Large intestine (tissue), 3 donors: ENCODE measurements at regions not wholly inside any gene's neighbourhood (a gene's known extent, or its start where the extent isn't known, plus 50 kb on each side); places are given as distances from the start of the nearest gene placed in this dataset.
"Not testable (repeated sequence)": the region's sequence is repeated elsewhere in the genome, so short reads cannot be mapped to it uniquely, and the experiment has no call there.

Experiments
- DNase-seq, 2 donors: peaks; one replicate each; pipeline versions ENCODE4 v3.0.0 to v3.0.0-alpha.2; 2013
- H3K27ac ChIP-seq: one replicate; pipeline ENCODE4 v1.5.1; 2013; ENCODE audit warnings: low read length
- H3K27me3 ChIP-seq: 2 replicates; pipeline ENCODE4 v1.6.1; 2013; ENCODE audit warnings: low read length; ENCODE audit not compliant: control insufficient read depth, insufficient read depth
- H3K36me3 ChIP-seq: 2 replicates; pipeline ENCODE4 v1.6.1; 2013; ENCODE audit warnings: low read length; ENCODE audit not compliant: control insufficient read depth, insufficient read depth
- H3K4me1 ChIP-seq: one replicate; pipeline ENCODE4 v1.6.1; 2013; ENCODE audit warnings: low read length; ENCODE audit not compliant: control insufficient read depth, insufficient read depth
- H3K4me3 ChIP-seq: one replicate; pipeline ENCODE4 v1.5.1; 2013; ENCODE audit warnings: low read length
- H3K9me3 ChIP-seq: one replicate; pipeline ENCODE4 v1.6.1; 2013; ENCODE audit warnings: mild to moderate bottlenecking, low read depth, low read length, moderate library complexity; ENCODE audit not compliant: control insufficient read depth
- WGBS: methylation state at CpG from one replicate; pipeline ENCODE4 v1.1.5; 2013; ENCODE audit warnings: low lambda C conversion rate; ENCODE audit not compliant: insufficient coverage; 5-methylcytosine and 5-hydroxymethylcytosine counted together

DNA sequence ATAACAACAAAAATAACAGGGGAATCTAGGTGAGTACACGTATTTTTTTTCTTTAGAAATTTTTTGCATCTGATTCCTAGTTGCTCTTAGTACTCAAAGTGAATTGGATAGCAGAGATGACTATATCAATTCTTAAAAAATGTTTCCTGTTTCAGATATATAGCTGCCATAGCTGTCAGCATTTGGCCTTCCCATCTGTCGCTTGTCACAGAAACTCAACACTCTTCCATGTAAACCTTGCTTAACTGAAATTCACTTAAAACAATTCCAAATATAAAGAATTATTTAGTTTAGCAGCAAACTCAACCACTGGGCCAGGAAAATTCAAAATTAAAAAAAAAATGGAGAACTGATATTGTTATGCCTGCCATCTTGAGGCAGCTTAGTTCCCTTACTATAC lies 807.5 kb downstream of the IGSF11 start:
- Histone ChIP-seq H3K36me3 (no peaks in the 10 kb centered on the region), H3K27me3 (no peaks in the 10 kb centered on the region), H3K4me1 (no peaks in the 10 kb centered on the region), H3K9me3 (no peaks in the 10 kb centered on the region), H3K4me3 (no peak overlapping the region), H3K27ac (no peak overlapping the region)
- WGBS, result no CpG with 5 or more reads among the region's 2 CpGs
- no peak for DNase-seq

GRCh38 chr3:118228151-118228550 lies 806.5 kb downstream of the IGSF11 start:
- Histone ChIP-seq H3K27ac (no peak overlapping the region), H3K36me3 (no peaks in the 10 kb centered on the region), H3K4me1 (no peaks in the 10 kb centered on the region), H3K27me3 (no peaks in the 10 kb centered on the region), H3K4me3 (no peak overlapping the region), H3K9me3 (no peaks in the 10 kb centered on the region)
- no peak for DNase-seq
- no CpG with 5 or more reads among the region's 1 CpG for WGBS

DNA sequence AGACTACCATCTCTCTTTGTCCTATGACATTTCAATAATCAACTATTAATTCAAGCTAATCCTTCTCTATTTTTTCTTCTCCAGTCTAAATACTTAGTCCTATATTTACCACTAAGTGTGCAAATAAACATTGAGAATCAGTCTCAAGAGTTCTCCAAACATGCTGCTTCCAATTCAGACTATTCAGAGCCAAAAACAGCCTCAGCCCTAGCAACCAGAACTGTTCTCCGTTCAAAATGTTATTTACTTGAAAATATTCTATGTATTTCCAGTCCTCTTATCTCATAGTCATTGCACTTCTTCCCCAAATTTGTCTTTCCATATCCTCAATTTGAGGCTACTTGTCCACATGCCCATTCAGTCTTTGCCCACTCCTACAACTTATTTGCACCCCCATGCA lies 805.5 kb downstream of the IGSF11 start:
- DNase-seq, result no peak
- H3K4me1 ChIP-seq, result no peaks in the 10 kb centered on the region
- 86% methylated on average over 1 of the region's 1 CpG for WGBS
- H3K27me3 ChIP-seq, result no peaks in the 10 kb centered on the region
- no peak overlapping the region for H3K27ac ChIP-seq
- no peaks in the 10 kb centered on the region for H3K36me3 ChIP-seq
- H3K4me3 ChIP-seq, result no peak overlapping the region
- H3K9me3 ChIP-seq, result no peaks in the 10 kb centered on the region

- no peak for DNase-seq
- Histone ChIP-seq H3K27ac (no peak overlapping the region), H3K9me3 (no peaks in the 10 kb centered on the region), H3K27me3 (no peaks in the 10 kb centered on the region), H3K36me3 (no peaks in the 10 kb centered on the region), H3K4me3 (no peak overlapping the region), H3K4me1 (no peaks in the 10 kb centered on the region)
- no CpG with 5 or more reads among the region's 2 CpGs for WGBS
Measured at GRCh38 chr3:118231578-118231977, 803.1 kb downstream of the IGSF11 start.

DNA sequence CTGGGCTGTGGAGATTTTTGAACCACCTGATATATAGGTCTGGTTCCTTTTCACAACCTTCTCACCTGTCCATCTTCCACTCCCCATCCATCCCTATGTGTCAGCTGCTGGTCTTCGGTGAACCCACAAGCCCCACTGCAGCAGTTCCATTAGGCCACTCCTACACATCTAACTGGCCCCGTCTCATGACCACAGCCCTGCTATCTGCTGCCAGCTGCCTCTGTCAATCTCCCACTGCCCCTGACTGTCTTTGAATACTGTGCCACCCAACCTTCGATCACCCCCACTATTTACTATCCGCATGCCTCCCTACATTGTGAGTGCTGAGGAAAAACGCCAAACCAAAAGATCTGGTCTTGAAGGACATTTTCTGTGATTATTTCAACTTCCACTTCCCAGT lies 795.4 kb downstream of the IGSF11 start:
- 92% methylated on average over 2 of the region's 5 CpGs for WGBS
- Histone ChIP-seq H3K9me3 (no peaks in the 10 kb centered on the region), H3K36me3 (no peaks in the 10 kb centered on the region), H3K27ac (no peak overlapping the region), H3K4me3 (no peak overlapping the region), H3K4me1 (no peaks in the 10 kb centered on the region), H3K27me3 (no peaks in the 10 kb centered on the region)
- no peak for DNase-seq

GRCh38 chr3:118244761-118245160 lies 789.9 kb downstream of the IGSF11 start:
- Histone ChIP-seq H3K9me3 (no peaks in the 10 kb centered on the region), H3K27me3 (no peaks in the 10 kb centered on the region), H3K4me3 (no peak overlapping the region), H3K4me1 (no peaks in the 10 kb centered on the region), H3K36me3 (no peaks in the 10 kb centered on the region), H3K27ac (no peak overlapping the region)
- DNase-seq, result no peak
- 100% methylated on average over 1 of the region's 3 CpGs for WGBS

GRCh38 chr3:118245312-118245711 lies 789.3 kb downstream of the IGSF11 start:
- Histone ChIP-seq H3K27ac (no peak overlapping the region), H3K4me3 (no peak overlapping the region), H3K36me3 (no peaks in the 10 kb centered on the region), H3K9me3 (no peaks in the 10 kb centered on the region), H3K27me3 (no peaks in the 10 kb centered on the region), H3K4me1 (no peaks in the 10 kb centered on the region)
- DNase-seq, result no peak
- 100% methylated on average over 1 of the region's 5 CpGs for WGBS

DNA sequence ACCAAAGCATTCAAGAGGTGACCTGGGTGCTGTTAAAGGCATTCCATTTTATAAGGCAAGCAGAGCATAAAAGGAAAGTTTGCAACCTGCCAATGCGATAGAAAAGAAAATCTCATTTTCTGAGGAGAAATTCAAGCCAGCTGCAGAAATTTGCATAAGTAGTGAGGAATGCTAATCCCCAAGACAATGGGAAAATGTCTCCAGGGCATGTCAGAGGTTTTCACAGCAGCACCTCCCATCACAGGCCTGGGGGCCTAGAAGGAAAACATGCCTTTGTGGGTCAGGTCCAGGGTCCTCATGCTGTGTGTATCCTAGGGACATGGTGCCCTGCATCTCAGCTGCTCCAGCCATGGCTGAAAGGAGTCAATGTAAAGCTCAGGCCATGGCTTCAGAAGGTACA lies 775.8 kb downstream of the IGSF11 start:
- not testable (repeated sequence) for H3K36me3 ChIP-seq, H3K27ac ChIP-seq, DNase-seq, H3K27me3 ChIP-seq, H3K4me3 ChIP-seq, H3K9me3 ChIP-seq, H3K4me1 ChIP-seq
- WGBS, result no CpG with 5 or more reads among the region's 1 CpG

- H3K36me3 ChIP-seq, result no peaks in the 10 kb centered on the region
- no peak overlapping the region for H3K4me3 ChIP-seq
- no peaks in the 10 kb centered on the region for H3K9me3 ChIP-seq
- H3K4me1 ChIP-seq, result no peaks in the 10 kb centered on the region
- no peaks in the 10 kb centered on the region for H3K27me3 ChIP-seq
- H3K27ac ChIP-seq, result no peak overlapping the region
- 100% methylated on average over 2 of the region's 5 CpGs for WGBS
- DNase-seq, result no peak
Measured at GRCh38 chr3:118262800-118263402, 771.7 kb downstream of the IGSF11 start.

GRCh38 chr3:118267588-118267987 lies 767.1 kb downstream of the IGSF11 start:
- no peak overlapping the region for H3K27ac ChIP-seq
- peaks cover 7% of the 10 kb centered on the region for H3K9me3 ChIP-seq
- WGBS, result 80% methylated on average over 2 of the region's 3 CpGs
- no peaks in the 10 kb centered on the region for H3K4me1 ChIP-seq
- no peaks in the 10 kb centered on the region for H3K27me3 ChIP-seq
- H3K4me3 ChIP-seq, result no peak overlapping the region
- DNase-seq, result no peak
- H3K36me3 ChIP-seq, result no peaks in the 10 kb centered on the region

- no peaks in the 10 kb centered on the region for H3K4me1 ChIP-seq
- H3K27ac ChIP-seq, result no peak overlapping the region
- no peaks in the 10 kb centered on the region for H3K36me3 ChIP-seq
- WGBS, result no CpG with 5 or more reads among the region's 38 CpGs
- no peak for DNase-seq
- no peak overlapping the region for H3K4me3 ChIP-seq
- H3K9me3 ChIP-seq, result peaks cover 7% of the 10 kb centered on the region
- H3K27me3 ChIP-seq, result no peaks in the 10 kb centered on the region
Measured at GRCh38 chr3:118269537-118270125, 765.0 kb downstream of the IGSF11 start.
